HG02571 (cell line): ENCODE measurements at regions not wholly inside any gene's neighbourhood (a gene's known extent, or its start where the extent isn't known, plus 50 kb on each side); places are given as distances from the start of the nearest gene placed in this dataset.
"Not testable (repeated sequence)": the region's sequence is repeated elsewhere in the genome, so short reads cannot be mapped to it uniquely, and the experiment has no call there.

Experiments used
- ATAC-seq: cut with Tn5 transposase; IDR thresholded peaks from one replicate; pipeline ENCODE4 v1.9.1; 2021; ENCODE audit warnings: mild to moderate bottlenecking, moderate library complexity; ENCODE audit not compliant: unreplicated experiment

DNA sequence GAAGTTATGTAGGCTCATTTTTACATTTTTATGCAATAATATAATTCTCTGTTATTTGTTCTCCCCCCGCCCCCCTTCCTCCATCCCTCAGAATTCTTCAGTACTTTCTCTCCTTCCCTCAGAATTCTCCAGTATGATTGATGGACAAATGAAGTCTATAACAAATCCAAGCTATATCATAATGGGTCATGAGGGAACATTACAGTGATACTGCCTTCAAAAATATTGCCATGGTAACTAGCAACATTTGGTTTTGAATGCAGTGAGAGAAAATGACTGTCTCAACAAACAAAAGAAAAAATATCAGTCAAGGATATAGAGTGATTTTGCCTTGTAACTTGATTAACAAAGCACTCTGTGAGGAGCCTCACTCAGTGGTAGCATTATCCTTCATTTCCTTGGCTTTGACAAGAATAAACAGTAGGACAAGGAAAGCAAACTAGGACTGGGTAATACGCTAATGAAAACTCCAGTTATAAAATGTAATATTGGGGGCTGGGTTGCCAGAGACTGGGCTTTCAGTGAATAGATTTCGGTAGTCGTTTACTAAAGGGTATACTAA, 392.9 kb upstream of the CRIM1 start:
- no peak for ATAC-seq

DNA sequence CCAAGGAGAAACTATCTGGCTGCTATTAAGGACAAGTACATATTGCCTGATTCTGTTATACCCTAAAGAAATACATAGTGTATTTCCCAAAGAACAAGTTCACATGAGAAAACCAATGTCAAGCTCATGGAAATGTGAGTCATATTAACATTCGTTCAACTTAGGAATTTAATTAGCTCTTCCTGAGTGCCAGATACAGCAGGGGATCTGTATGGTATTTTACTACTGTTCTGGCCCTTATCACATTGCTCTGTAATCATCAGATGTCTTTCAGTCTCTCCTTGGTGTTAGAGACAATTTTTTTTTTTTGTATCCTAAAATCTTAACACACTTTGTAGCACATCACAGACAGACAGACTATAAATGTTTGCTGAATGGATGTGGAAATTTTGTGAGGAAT, 395.0 kb upstream of the CRIM1 start:
- no peak for ATAC-seq

DNA sequence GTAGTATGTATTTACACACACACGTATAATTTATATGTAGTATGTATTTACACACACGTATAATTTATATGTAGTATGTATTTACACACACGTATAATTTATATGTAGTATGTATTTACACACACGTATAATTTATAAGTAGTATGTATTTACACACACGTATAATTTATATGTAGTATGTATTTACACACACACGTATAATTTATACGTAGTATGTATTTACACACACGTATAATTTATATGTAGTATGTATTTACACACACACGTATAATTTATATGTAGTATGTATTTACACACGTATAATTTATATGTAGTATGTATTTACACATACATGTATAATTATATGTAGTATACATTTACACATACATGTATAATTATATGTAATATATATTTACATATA, 398.5 kb upstream of the CRIM1 start:
- not testable (repeated sequence) for ATAC-seq

DNA sequence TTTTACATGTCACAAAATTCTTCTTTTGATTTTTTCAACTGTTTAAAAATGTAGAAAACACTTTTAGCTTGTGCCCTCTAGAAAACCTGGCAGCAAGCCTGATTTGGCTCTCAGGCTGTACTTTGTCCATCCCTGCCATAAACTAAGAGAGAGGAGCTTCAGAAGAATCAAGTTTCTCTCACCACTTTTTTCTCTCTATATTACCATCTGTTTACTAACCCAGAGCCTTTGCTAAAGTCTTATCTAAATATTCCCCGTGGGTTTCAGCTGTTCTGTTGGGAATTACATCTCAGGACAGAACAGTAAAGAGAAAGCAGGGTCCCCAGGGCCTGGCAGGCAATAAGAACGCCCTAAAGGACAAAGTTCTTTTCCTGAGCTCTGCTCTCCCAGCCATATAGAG, 409.1 kb upstream of the CRIM1 start:
- ATAC-seq = no peak

DNA sequence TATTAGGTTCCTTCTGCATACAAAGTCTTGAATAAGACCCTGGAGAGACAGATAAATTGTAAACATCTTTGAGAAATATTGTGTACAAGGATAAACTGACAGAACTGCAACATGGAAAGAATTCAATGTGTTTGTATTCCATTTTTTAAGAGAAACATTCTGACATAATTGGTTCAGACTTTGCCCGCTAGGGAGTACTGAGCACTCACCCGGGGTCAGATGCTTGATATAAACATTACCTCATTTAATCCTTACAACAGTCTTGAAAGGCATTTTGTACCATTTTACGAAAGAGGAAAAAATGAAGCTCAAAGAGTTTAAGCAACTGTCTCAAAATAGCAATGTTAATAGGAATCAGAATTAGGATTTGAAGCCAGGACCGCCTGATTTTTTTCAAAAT, 416.7 kb upstream of the CRIM1 start:
- ATAC-seq = no peak

DNA sequence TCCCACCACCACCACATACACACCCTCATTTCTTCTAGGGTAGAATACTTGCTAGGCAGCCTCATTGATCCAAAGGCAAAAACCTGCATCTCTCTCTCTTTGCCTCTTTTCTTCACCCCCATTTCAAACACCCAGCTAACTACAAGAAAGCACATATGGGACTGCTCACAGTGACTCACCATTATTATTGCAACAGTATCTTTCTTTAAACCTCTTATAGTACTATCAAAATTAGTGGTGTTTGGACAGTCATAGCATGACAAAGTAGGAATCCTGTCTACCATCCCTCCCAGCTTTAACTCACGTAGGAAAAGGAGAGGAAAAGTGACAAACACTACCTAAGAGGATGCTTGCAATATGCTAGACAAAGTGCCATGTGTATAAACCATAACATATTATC, 422.5 kb upstream of the CRIM1 start:
- ATAC-seq = no peak

DNA sequence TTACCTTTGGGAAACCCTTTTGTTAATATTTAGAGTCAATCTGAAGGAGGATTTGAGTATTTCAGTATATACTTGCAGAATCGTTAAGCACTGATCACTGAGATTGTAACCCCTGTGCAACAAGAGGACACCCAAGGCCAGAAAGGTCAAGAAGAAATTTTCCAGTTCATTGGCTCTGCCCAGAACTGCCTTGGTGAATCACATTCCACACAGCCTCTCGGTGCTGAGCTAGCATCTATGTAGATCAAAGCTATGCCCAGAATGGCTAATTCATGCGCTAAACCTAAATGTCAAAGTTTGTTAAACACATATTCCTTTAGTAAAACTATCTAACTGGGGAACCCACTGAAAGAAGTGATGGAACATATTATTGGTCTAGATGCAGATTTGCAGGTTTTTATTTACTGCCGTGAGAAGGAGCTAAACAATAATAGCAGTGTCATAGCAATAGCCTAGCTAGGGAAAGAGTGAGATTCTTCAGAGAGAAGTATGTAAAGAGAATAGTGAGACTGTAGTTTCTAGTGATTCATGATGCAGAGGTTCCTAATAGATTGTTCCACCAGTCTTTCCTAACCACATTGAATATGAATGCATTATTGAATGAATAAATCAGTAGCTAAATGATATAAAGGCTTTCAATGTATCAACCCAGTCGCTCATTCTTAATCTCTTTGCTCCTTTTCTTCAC, 423.2 kb upstream of the CRIM1 start:
- ATAC-seq = no peak

DNA sequence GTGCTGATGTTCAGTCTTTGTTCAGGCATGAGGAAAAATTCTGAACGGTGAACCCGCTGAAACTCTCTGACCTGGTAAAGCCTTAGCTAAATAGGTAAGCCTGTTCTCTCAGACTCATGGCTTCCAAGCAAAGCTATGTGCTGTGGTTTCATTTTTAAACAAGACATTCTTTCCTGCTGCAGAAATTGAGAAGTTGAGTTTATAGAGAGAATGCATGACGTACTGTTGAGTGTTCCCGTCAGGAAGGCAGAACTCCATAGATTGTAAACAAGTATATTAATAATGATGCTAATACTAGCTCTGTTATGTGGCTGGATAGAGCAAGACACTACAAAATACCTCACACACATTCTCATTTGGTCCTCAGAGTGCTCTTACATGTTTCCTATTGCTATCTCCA, 424.0 kb upstream of the CRIM1 start:
- ATAC-seq = no peak

DNA sequence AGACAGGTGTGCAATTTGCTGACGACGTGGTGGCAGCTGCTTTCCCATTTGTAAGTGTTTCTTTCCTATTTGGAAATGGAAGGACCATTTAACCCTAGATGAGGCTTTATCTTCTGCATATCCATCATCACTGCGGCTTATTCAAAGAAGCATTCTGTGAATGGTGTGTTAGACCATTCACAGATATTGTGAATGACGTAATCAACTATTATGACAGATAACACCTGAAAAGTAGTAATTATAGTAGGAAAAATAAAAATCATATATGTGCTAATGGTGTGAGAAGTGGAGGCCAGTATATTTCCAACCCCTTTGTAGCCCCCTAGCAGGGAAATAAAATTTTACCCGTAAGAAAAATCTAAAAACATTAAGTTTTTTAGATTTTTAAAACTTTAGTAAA, 424.5 kb upstream of the CRIM1 start:
- no peak for ATAC-seq

DNA sequence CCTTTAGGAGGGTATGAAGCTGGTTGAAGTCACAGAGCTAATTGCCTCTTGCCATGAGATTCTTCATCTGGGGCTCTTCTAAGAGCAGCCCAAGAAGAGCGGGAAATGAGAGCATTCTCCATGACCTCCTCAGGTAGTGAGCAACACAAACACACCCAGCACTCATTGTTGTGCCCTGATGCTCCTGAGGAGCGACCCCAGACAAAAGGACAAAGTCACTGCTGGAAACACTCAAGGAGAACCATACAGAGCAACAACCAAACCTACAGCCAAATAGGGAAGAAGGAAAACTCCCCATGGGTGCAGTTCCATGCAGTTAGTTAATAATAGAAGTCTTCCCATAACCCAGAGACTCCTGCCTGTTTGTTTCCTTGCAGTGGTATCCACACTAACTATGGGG, 426.0 kb upstream of the CRIM1 start:
- no peak for ATAC-seq

DNA sequence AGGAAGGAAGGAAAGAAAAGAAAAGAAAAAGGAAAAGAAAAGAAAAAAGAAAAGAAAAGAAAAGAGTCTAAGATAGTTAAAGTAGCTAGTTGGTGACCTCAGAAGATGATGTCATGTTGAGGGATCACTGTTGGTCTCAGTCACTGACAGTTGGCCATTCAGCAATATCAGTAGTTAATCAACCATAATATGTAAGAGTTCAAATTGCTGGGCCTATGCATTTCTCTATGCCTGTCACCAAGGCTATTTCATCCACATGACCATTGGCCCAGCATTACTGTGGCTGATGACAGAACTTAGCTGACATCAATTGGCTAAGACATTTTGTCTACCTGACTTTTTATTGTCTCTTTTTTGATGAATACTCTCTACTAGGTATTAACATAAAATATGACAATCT, 435.5 kb upstream of the CRIM1 start:
- no peak for ATAC-seq

DNA sequence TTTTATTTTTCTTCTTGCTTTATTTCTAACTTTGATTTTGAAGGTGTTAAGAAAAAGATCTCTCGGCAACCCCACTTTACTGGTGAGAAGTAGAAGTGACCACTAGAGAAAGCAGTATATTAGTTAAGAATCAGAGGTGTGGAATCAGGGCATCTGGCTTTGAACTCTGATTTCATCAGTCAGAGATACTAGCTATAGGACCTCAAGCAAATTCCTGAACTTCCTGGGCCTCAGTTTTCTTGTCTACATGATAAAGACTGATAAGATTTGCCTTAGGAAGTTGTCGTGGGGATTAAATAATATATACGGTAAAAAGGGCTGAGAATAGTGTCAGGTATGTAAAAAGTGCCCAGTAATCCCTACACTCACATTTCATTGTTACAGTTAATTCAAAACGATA, 440.3 kb upstream of the CRIM1 start:
- ATAC-seq = no peak

DNA sequence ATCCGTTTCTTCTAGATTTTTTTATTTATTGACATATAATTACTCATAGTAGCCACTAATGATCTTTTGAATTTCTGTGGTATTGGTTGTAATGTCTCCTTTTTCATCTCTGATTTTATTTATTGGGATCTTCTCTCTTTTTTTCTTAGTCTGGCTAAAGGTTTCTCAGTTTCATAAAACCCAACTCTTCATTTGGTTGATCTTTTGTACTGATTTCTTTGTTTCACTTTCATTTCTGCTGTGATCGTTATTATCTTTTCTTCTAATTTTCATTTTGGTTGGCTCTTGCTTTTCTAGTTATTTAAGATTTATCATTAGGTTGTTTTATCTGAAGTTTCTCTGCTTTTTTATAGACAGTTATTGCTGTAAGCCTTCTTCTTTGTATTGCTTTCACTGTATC, 463.6 kb upstream of the CRIM1 start:
- no peak for ATAC-seq

DNA sequence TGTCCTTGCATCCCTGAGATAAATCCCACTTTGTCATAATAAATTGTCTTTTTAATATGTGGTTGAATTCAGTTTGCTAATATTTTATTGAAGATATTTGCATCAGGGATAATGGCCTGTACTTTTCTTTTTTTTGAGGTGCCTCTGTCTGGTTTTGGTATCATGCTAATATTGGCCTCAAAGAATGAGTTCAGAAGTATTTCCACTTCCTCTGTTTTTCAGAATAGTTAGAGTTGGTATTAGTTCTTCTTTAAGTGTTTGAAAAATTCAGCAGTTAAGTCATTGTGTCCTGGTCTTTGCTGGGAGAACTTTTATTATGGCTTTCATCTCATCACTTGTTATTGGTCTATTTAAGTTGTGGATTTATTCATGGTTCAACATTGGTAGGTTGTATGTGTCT, 464.1 kb upstream of the CRIM1 start:
- ATAC-seq = no peak

DNA sequence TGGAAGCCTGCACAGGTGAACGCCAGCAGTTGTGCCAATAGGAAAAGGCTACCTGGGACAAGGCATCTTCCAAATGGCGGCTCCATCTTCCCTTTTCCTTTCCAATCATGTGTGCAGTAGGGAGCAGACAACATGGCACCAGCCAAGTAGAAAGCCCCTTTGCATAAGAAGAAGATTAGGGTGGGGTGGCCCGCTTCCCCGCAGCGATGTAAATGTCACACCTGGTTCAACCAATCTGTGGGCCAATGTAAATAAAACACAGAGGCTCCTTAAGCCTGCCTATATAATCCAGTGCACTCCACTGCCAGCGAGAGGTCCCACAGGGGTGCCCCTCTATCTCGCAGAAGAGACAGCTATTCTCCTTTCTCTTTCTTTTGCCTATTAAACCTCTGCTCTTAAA, 468.4 kb upstream of the CRIM1 start:
- no peak for ATAC-seq

DNA sequence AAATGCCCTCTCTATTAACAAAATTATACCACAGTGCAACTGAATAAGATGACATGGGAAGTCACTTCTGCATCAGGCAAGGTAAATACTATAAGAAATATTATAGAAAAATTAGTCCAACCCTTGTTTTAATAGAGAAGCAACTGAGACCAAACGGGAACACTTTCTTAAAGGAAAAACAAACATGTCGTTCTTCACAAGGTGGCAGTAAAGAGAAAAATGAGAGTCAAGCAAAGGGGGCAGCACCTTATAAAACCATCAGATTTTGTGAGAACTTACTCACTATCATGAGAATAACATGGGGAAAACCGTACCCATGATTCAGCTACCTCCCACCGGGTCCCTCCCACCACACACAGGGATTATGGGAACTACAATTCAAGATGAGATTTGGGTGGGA, 481.7 kb upstream of the CRIM1 start:
- ATAC-seq = no peak

DNA sequence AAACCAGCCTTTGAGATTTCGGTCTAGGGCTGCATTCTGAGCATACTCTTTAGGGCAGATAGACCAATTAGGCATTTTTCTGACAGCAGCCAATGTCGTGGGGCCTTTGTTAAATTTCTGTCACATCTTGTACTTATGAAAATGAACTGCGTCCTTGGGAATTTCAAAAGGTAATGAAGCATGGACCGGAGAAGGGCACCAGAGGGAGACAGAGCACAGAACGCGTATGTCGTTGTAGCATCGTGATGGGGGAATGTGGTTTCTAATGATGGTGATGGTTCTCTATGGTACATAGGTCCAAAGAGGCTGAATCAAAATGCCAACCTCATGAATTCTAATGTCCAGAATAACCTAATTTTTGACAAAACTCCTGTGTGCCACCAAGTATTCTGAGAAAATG, 483.9 kb upstream of the CRIM1 start:
- ATAC-seq = no peak

DNA sequence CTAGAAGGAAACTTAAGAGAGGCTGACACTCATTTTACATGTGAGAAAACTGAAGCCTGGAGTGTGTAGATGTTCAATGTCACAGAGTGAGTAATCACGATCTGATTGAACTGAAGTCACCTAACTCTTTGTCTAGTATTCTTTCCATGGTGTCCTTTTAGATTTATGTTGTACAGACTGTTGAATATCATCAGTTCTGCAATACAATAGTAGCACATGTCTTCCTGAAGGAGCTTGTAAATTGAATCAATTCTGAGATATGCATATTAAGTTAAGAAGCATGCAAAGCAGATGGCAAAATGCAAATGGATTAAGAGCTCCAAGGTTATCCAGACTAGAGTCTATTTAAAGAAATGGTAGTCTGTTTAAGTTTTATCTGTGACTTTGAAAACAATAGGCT, 484.9 kb upstream of the CRIM1 start:
- no peak for ATAC-seq

DNA sequence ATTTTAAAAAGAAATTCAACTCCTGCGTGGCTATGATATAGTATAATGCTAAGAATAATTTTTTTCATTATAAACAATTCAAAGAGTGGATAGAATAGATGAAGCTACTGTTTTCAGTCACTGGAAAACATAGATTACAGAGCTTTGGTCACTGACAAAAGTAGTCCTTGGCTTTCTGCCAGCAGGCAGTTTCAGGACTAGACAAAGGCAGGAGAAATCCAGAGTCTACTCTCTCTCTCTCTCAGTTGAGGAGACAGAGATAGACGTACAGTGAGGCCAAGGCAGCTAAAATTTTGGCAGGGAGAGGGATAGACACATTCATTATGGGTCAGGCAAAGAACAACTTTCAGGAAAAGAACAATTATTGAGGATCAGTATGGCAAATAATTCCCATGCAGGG, 491.4 kb upstream of the CRIM1 start:
- ATAC-seq = no peak

DNA sequence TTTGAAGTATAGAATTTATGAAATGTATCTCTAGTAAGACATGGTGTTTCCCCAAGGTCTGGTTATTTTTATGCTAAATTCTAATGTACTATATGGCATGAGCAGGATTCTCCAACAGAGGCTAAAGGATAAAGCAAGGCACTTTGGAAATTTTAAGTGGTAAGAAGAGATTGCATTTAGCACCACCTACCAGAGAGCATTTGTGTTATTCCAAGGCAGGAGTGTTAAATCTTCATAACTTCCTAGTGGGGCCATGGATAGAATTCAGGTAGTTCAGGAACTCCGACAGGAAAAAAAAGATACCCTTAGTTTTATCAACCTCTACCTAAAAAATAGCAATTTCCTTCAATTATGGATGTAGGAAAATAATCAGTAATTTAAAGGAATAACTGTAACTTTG, 497.4 kb upstream of the CRIM1 start:
- no peak for ATAC-seq

DNA sequence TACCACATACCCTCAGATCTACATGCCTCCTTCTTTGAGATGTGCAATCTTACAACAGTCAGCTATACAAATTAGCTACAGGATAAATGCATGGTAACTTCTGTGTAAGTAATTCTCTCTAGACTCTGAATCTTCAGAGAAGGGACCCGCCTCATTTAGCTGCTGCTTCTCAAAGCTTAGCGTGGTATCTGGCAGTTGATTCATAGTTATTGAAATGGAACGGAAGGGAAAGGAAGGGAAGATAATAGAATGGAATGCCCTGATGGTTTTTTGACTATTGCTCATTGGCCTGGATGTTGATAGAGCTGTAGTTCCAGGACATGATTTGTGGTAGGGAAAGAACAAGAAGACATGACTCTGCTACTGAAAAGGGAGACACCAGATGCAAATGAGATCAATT, 498.1 kb upstream of the CRIM1 start:
- ATAC-seq = no peak

DNA sequence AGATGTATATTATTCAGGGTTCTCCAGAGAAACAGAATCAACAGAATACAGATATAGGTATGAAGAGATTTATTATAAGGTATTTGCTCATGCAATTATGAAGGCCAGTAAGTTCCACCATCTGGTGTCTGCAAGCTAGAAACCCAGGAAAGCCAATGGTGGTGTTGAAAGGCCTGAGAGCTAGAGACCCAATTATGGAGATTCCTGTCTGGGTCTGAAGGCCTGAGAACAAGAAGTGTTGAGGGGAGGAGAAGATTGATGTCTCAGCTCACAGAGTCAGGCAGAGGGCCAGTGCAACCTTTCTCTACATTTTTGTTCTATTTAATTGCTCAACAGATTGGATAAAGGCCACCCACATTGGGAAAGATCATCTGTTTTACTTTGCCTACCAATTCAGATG, 524.2 kb upstream of the CRIM1 start:
- no peak for ATAC-seq

DNA sequence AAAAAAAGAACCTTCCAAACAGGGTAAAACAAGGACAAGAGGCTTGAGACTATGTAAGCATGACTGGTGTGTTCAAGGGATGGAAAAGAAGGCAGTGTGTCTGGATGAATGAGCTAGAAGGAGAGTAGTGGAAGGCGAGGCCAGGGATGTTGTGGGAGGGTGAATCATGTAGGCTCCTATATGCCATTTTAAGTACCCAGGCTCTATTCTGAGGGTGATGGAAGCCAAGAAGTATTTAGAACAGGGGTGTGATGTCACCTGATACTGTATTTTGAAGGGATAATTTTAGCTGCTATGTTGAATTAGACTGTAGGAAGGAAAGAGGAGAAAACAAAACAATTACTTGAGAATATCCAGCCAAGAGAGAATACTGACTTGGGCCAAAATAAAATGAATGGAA, 524.7 kb upstream of the CRIM1 start:
- ATAC-seq = no peak
